HG03039 (cell line): ENCODE measurements at regions not wholly inside any gene's neighbourhood (a gene's known extent, or its start where the extent isn't known, plus 50 kb on each side); places are given as distances from the start of the nearest gene placed in this dataset.

ENCODE experiments used
- ATAC-seq: cut with Tn5 transposase; IDR thresholded peaks from one replicate; pipeline ENCODE4 v1.9.1; 2021; ENCODE audit warnings: mild to moderate bottlenecking, moderate library complexity; ENCODE audit not compliant: unreplicated experiment

GRCh38 chr9:80127920-80128319, 556.2 kb downstream of the TLE4 start:
- ATAC-seq: no peak

- no peak for ATAC-seq
These were observed 554.0 kb downstream of the TLE4 start for GRCh38 chr9:80125731-80126264.

GRCh38 chr9:80117031-80117430, 545.3 kb downstream of the TLE4 start:
- ATAC-seq: no peak

- no peak for ATAC-seq
These were observed 542.5 kb downstream of the TLE4 start for GRCh38 chr9:80114241-80114640.

- ATAC-seq: no peak
These were observed 536.3 kb downstream of the TLE4 start for GRCh38 chr9:80107931-80108660.

GRCh38 chr9:80097476-80097875, 525.7 kb downstream of the TLE4 start:
- no peak for ATAC-seq

GRCh38 chr9:80094176-80094771, 522.5 kb downstream of the TLE4 start:
- ATAC-seq: peak; percentile 81

- peak; percentile 12 for ATAC-seq
These were observed 521.9 kb downstream of the TLE4 start for GRCh38 chr9:80093695-80094094.

- no peak for ATAC-seq
These were observed 519.8 kb downstream of the TLE4 start for GRCh38 chr9:80091526-80091925.

- no peak for ATAC-seq
These were observed 518.6 kb downstream of the TLE4 start for GRCh38 chr9:80090317-80090716.

GRCh38 chr9:80086822-80087345, 515.1 kb downstream of the TLE4 start:
- no peak for ATAC-seq

- no peak for ATAC-seq
These were observed 514.6 kb downstream of the TLE4 start for GRCh38 chr9:80086386-80086785.

GRCh38 chr9:80085668-80086067, 513.9 kb downstream of the TLE4 start:
- no peak for ATAC-seq

- no peak for ATAC-seq
These were observed 510.4 kb downstream of the TLE4 start for GRCh38 chr9:80082213-80082612.

- ATAC-seq: no peak
These were observed 507.1 kb downstream of the TLE4 start for GRCh38 chr9:80078826-80079225.

GRCh38 chr9:80077059-80077458, 505.3 kb downstream of the TLE4 start:
- no peak for ATAC-seq

GRCh38 chr9:80076162-80076561, 504.4 kb downstream of the TLE4 start:
- no peak for ATAC-seq

GRCh38 chr9:80074439-80074838, 502.7 kb downstream of the TLE4 start:
- no peak for ATAC-seq

GRCh38 chr9:80072451-80072850, 500.7 kb downstream of the TLE4 start:
- no peak for ATAC-seq

- ATAC-seq: no peak
These were observed 498.4 kb downstream of the TLE4 start for GRCh38 chr9:80070071-80070742.

GRCh38 chr9:80066931-80067330, 495.2 kb downstream of the TLE4 start:
- no peak for ATAC-seq

- no peak for ATAC-seq
These were observed 490.8 kb downstream of the TLE4 start for GRCh38 chr9:80062567-80062966.
